ENCODE measurements at regions not wholly inside any gene's neighbourhood (a gene's known extent, or its start where the extent isn't known, plus 50 kb on each side); places are given as distances from the start of the nearest gene placed in this dataset.
A peak's percentile ranks its signal among the peaks of the same experiment; 100 is the strongest.

- TF ChIP-seq GMEB2 (CRISPR knock-in tag; IDR thresholded peaks at IDR 0.05; ENCODE audit: low read depth) (no peak), ZFP41 (CRISPR knock-in tag; IDR thresholded peaks at IDR 0.05; ENCODE audit: borderline replicate concordance) (no peak), ZNF343 (CRISPR knock-in tag; IDR thresholded peaks at IDR 0.05) (no peak), ARNT (IDR thresholded peaks at IDR 0.05) (no peak), SALL1 (CRISPR knock-in tag; IDR thresholded peaks at IDR 0.05) (peak; percentile 58; the same call in 1 of the 2 replicates), BHLHE40 (IDR thresholded peaks at IDR 0.05; ENCODE audit: low read length) (no peak), HMG20A (CRISPR knock-in tag; IDR thresholded peaks at IDR 0.05; ENCODE audit: borderline replicate concordance) (peak; percentile 60), ZNF552 (CRISPR knock-in tag; IDR thresholded peaks at IDR 0.05; ENCODE audit: borderline replicate concordance) (no peak), ZNF253 (CRISPR knock-in tag; IDR thresholded peaks at IDR 0.05; ENCODE audit: borderline replicate concordance) (no peak), PRDM15 (CRISPR knock-in tag; IDR thresholded peaks at IDR 0.05) (no peak), NFIC (IDR thresholded peaks at IDR 0.05; ENCODE audit: low read length) (peak; percentile 67; the same call in 1 of the 2 replicates), ZBTB46 (CRISPR knock-in tag; IDR thresholded peaks at IDR 0.05; ENCODE audit: borderline replicate concordance) (no peak), IKZF5 (CRISPR knock-in tag; IDR thresholded peaks at IDR 0.05) (0 out of 2 replicates have a peak, but pooled peaks have one; percentile 53), ZGPAT (CRISPR knock-in tag; IDR thresholded peaks at IDR 0.05) (peak; percentile 60), NFE2 (CRISPR knock-in tag; IDR thresholded peaks at IDR 0.05) (peak; percentile 55; the same call in 1 of the 2 replicates), ZNF18 (CRISPR knock-in tag; IDR thresholded peaks at IDR 0.05; ENCODE audit: insufficient replicate concordance) (no peak), KDM5A (IDR thresholded peaks at IDR 0.05; ENCODE audit: borderline replicate concordance, low read length) (no peak)
Observed at GRCh38 chr3:194536871-194537637, 50.3 kb upstream of the ATP13A3 start (continued).
